Breast epithelium (tissue), 4 donors: ENCODE measurements at regions not wholly inside any gene's neighbourhood (a gene's known extent, or its start where the extent isn't known, plus 50 kb on each side); places are given as distances from the start of the nearest gene placed in this dataset.

Experiments
- DNase-seq, 2 donors: peaks; one replicate each; pipeline ENCODE4 v3.0.0-alpha.2; 2019; ENCODE audit warnings: low spot score in 2 of 2
- H3K27ac ChIP-seq, 2 donors: fragments of 200-600 bp; sonication (generic) in 1 of 2; one replicate each; pipeline ENCODE4 v1.5.1; 2016 to 2019; ENCODE audit warnings: mild to moderate bottlenecking in 1 of 2
- H3K27me3 ChIP-seq, 2 donors: fragments of 200-600 bp; sonication (generic) in 1 of 2; one replicate each; pipeline versions ENCODE4 v1.5.1 to v1.6.0; 2017 to 2019; ENCODE audit warnings: control low read depth in 1 of 2, mild to moderate bottlenecking in 1 of 2
- H3K36me3 ChIP-seq: fragments of 200-600 bp; one replicate; pipeline ENCODE4 v1.5.1; 2019
- H3K4me1 ChIP-seq, 2 donors: fragments of 200-600 bp; sonication (generic); one replicate each; pipeline ENCODE4 v1.5.1; 2016 to 2019; ENCODE audit warnings: control low read depth in 1 of 2
- H3K4me3 ChIP-seq, 3 donors: fragments of 200-600 bp; sonication (generic); 1 replicate in 2 of 3; 2 replicates in 1 of 3; pipeline ENCODE4 v1.5.1; 2016 to 2019; ENCODE audit warnings: mild to moderate bottlenecking in 3 of 3, moderate library complexity in 2 of 3
- H3K9me3 ChIP-seq, 2 donors: fragments of 200-600 bp; sonication (generic) in 1 of 2; one replicate each; pipeline ENCODE4 v1.5.1; 2016 to 2019; ENCODE audit warnings: control low read depth in 1 of 2
- POLR2A ChIP-seq: fragments of 450-650 bp; IDR thresholded peaks from one replicate; pipeline ENCODE4 v1.6.1; 2016; ENCODE audit warnings: antibody characterized with exemption, mild to moderate bottlenecking, moderate library complexity
- POLR2AphosphoS5 ChIP-seq, 3 donors: sonication (generic); formaldehyde crosslinking; IDR thresholded peaks; one replicate each; pipeline ENCODE4 v1.6.1; 2017; ENCODE audit warnings: antibody characterized with exemption in 3 of 3
- intact Hi-C: fragments of 100-400 bp; cut with DNase I; formaldehyde crosslinking; loops from one replicate; pipeline ENCODE4 v1.15.1; 2023; ENCODE audit warnings: low total_unique reads
- TF ChIP-seq, protein P1 (sequence below), 3 donors: fragments of 450-650 bp; IDR thresholded peaks; one replicate each; pipeline ENCODE4 v1.5.1; 2016 to 2017; ENCODE audit warnings: antibody characterized with exemption in 3 of 3, mild to moderate bottlenecking in 3 of 3, moderate library complexity in 3 of 3

DNA sequence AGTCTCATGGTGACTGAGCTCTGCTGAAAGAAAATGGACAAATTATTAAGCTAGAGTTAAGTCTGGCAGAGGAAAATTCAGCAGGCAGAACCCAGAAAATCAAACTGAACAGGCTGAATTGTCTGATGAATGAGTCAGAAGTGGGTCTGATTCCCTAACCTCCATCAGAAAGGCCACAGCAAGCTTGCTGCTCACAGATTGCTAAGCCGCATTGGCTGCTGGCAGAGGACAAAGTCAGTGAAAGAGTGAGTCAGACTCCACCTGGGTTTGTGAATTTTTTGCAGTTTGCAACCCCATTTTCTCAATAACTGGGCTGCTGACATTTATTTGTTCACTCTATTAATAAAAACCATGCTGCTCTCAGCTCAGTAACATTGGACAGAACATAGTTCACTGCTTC is 191.3 kb downstream of the EPM2A start:
- no peaks in the 10 kb centered on the region for H3K27me3 ChIP-seq
- no peak overlapping the region for H3K27ac ChIP-seq
- no peaks in the 10 kb centered on the region for H3K4me1 ChIP-seq
- TF ChIP-seq POLR2A: no peak
- no peak for TF ChIP-seq POLR2AphosphoS5 (IDR thresholded peaks at IDR 0.05)
- TF ChIP-seq, protein P1, sequence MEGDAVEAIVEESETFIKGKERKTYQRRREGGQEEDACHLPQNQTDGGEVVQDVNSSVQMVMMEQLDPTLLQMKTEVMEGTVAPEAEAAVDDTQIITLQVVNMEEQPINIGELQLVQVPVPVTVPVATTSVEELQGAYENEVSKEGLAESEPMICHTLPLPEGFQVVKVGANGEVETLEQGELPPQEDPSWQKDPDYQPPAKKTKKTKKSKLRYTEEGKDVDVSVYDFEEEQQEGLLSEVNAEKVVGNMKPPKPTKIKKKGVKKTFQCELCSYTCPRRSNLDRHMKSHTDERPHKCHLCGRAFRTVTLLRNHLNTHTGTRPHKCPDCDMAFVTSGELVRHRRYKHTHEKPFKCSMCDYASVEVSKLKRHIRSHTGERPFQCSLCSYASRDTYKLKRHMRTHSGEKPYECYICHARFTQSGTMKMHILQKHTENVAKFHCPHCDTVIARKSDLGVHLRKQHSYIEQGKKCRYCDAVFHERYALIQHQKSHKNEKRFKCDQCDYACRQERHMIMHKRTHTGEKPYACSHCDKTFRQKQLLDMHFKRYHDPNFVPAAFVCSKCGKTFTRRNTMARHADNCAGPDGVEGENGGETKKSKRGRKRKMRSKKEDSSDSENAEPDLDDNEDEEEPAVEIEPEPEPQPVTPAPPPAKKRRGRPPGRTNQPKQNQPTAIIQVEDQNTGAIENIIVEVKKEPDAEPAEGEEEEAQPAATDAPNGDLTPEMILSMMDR (IDR thresholded peaks at IDR 0.05): no peak
- intact Hi-C loops: no loop called here
- no peaks in the 10 kb centered on the region for H3K9me3 ChIP-seq
- H3K36me3 ChIP-seq: no peaks in the 10 kb centered on the region
- H3K4me3 ChIP-seq: no peak overlapping the region
- DNase-seq: no peak

DNA sequence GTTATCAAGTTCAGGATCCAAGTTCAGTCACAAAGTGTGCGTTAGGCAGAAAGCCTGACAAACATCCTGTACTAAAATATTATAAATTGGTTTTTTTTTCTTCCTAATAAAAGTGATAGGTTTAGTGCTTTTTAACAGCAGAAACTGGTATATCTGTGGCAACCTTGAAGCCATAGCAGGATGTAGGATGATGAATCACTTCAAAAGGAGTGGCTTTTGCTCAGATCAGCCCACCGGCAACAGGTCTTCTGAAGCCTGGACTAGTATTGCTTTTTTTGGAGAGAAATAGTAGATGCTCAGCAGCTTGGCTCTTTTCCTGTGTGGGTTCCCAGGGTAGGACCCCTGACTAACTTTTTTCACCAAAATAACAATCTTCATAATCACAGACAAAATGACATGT is 190.8 kb downstream of the EPM2A start:
- no peaks in the 10 kb centered on the region for H3K4me1 ChIP-seq
- no peak for DNase-seq
- no peaks in the 10 kb centered on the region for H3K27me3 ChIP-seq
- no peak overlapping the region for H3K27ac ChIP-seq
- no peaks in the 10 kb centered on the region for H3K36me3 ChIP-seq
- TF ChIP-seq POLR2A (no peak), POLR2AphosphoS5 (IDR thresholded peaks at IDR 0.05) (no peak)
- TF ChIP-seq, protein P1 (IDR thresholded peaks at IDR 0.05): no peak
- intact Hi-C loops: no loop called here
- no peaks in the 10 kb centered on the region for H3K9me3 ChIP-seq
- H3K4me3 ChIP-seq: no peak overlapping the region

DNA sequence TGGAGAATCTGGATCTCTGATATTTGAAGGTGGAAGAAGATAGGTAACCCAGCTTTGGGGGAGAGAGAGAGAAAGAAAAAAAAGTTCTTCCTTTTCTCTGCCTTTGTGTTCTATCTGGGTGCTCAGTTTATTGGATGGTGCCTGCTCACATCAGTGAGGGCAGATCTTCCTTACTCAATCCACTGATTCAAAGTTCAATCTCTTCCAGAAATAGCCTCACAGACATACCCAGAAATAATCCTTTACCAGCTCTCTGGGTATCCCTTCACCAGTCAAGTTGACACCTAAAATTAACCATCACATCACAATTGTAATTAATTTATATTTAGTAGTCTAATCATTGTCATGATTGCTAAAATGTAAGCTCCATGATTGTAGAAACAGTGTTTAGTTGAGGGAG is 189.1 kb downstream of the EPM2A start:
- Histone ChIP-seq H3K27ac (no peak overlapping the region), H3K9me3 (no peaks in the 10 kb centered on the region), H3K36me3 (no peaks in the 10 kb centered on the region), H3K4me1 (no peaks in the 10 kb centered on the region), H3K4me3 (no peak overlapping the region), H3K27me3 (no peaks in the 10 kb centered on the region)
- intact Hi-C loops: no loop called here
- no peak for TF ChIP-seq POLR2A
- TF ChIP-seq POLR2AphosphoS5 (IDR thresholded peaks at IDR 0.05): no peak
- TF ChIP-seq, protein P1 (IDR thresholded peaks at IDR 0.05): no peak
- no peak for DNase-seq

DNA sequence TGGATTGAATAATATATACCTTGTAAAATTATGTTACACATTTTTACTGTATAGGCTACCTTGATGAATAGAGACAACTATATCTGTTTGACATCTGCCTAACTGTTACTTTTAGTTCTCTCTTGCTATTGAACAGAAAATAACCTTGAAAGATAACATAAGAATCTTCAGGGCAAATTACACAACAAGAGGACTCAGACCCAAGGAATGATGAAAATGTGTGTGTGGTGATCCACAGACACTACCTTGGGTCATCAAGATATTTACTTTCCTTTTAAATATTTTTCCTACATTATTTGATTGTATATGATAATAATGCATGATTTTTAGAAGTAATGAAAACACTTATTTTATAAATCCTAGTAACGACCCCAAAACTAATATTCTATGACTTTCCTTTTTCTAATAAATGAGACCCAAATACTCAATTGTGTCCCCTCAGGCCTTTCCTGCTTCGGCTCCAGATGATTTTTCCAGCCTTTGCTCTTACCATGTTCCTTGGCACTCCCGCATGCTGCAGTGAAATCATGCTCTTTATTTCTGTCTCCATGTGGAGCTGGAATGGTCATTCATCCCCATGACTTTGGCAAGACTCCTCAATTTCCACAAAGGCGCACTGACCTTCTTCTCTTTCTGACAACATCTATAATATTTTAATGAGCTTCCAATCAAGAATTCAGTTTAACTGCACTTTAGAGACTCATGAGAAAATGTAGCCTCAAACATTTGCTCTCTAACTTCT is 187.6 kb downstream of the EPM2A start:
- intact Hi-C loops: no loop called here
- Histone ChIP-seq H3K27me3 (no peaks in the 10 kb centered on the region), H3K36me3 (no peaks in the 10 kb centered on the region), H3K4me3 (no peak overlapping the region), H3K27ac (no peak overlapping the region), H3K9me3 (no peaks in the 10 kb centered on the region), H3K4me1 (no peaks in the 10 kb centered on the region)
- TF ChIP-seq, protein P1 (IDR thresholded peaks at IDR 0.05): no peak
- TF ChIP-seq POLR2A (no peak), POLR2AphosphoS5 (IDR thresholded peaks at IDR 0.05) (no peak)
- DNase-seq: no peak

DNA sequence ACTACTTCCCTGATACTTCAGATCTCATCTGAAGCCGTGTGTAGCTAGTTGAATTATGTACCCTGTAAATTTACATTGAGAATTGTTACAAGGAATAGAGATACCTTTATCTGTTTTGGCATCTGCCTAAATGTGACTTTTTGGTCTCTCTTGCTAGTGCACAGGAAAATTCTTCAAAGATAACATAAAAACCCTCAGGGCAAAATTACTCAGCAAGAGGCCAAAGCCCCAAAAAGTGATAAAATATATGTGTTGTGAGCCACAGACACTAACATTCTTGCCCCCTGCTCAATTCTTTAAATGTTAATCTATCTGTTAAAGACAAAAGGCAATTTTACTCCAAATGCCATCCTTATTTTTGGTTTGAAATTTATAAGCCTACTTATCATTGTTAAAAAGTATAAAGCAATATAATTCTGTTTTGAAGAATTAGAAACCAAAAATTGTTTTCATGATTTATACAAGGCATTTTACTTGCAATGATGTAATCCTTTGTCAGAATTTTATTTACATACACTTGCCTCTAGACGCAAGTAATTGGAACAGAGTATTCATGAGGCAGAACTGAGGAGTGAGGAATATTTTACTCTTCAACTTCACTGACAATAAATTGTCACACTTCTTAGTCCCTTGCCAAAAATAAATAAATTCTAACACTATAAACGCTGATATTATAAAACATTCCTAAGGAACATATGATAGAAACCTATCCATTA is 186.2 kb downstream of the EPM2A start:
- no peaks in the 10 kb centered on the region for H3K27me3 ChIP-seq
- no peak overlapping the region for H3K4me3 ChIP-seq
- intact Hi-C loops: no loop called here
- DNase-seq: no peak
- no peaks in the 10 kb centered on the region for H3K36me3 ChIP-seq
- H3K4me1 ChIP-seq: no peaks in the 10 kb centered on the region
- TF ChIP-seq, protein P1 (IDR thresholded peaks at IDR 0.05): no peak
- no peak for TF ChIP-seq POLR2AphosphoS5 (IDR thresholded peaks at IDR 0.05)
- TF ChIP-seq POLR2A: no peak
- no peaks in the 10 kb centered on the region for H3K9me3 ChIP-seq
- H3K27ac ChIP-seq: no peak overlapping the region
